H1 (cell line): ENCODE measurements at regions not wholly inside any gene's neighbourhood (a gene's known extent, or its start where the extent isn't known, plus 50 kb on each side); places are given as distances from the start of the nearest gene placed in this dataset.

Experiments used
- CTCF ChIA-PET: fragments of 300-600 bp; sonication (Branson Sonifier 250); formaldehyde crosslinking; loops from one replicate; lab custom pipeline; 2021; ENCODE audit not compliant: partially characterized antibody; lab: Charles Lee
- POLR2A ChIA-PET: fragments of 300-600 bp; sonication (Branson Sonifier 250); formaldehyde crosslinking; loops from one replicate; lab custom pipeline; 2021; ENCODE audit warnings: inconsistent platforms; ENCODE audit not compliant: partially characterized antibody; lab: Charles Lee
- DNase-seq, 2 experiments: peaks; one replicate each; pipeline versions ENCODE4 v3.0.0 to v3.0.0-alpha.2; 2010 to 2022; ENCODE audit warnings: low spot score in 2 of 2, low read depth in 1 of 2, mixed read lengths in 1 of 2
- FAIRE-seq: peaks from 2 replicates; lab custom pipeline; 2011; peaks lifted over from hg19 to GRCh38; lab: Jason Lieb, UNC
- H2AFZ ChIP-seq: 2 replicates; pipeline ENCODE4 v1.8.1; 2012; ENCODE audit warnings: low read length, inconsistent platforms
- H2AK5ac ChIP-seq: 2 replicates; pipeline ENCODE4 v1.6.1; 2013; ENCODE audit warnings: low read depth, low read length
- H2BK120ac ChIP-seq: replicated peaks from 2 replicates; pipeline ENCODE3; 2013; ENCODE audit warnings: low read depth, low read length, inconsistent platforms
- H2BK12ac ChIP-seq: 2 replicates; pipeline ENCODE4 v1.6.1; 2013; ENCODE audit warnings: low read depth, low read length
- H2BK15ac ChIP-seq: 2 replicates; pipeline ENCODE4 v1.6.1; 2013; ENCODE audit warnings: low read length
- H2BK20ac ChIP-seq: 2 replicates; pipeline ENCODE4 v1.6.1; 2013; ENCODE audit warnings: low read length
- H2BK5ac ChIP-seq: 2 replicates; pipeline ENCODE4 v1.6.1; 2013; ENCODE audit warnings: low read depth, low read length
- H3K14ac ChIP-seq: 2 replicates; pipeline ENCODE4 v1.6.1; 2013; ENCODE audit warnings: inconsistent platforms; ENCODE audit not compliant: insufficient read length
- H3K18ac ChIP-seq: 2 replicates; pipeline ENCODE4 v1.6.1; 2013; ENCODE audit warnings: low read length; ENCODE audit errors: extremely low read depth
- H3K23ac ChIP-seq: 2 replicates; pipeline ENCODE4 v1.6.1; 2013; ENCODE audit warnings: inconsistent platforms; ENCODE audit not compliant: insufficient read length
- H3K23me2 ChIP-seq: 2 replicates; pipeline ENCODE4 v1.6.1; 2013; ENCODE audit warnings: low read depth, low read length
- H3K27ac ChIP-seq: 2 replicates; pipeline ENCODE4 v1.6.1; 2011; ENCODE audit warnings: low read depth, low read length, inconsistent platforms
- H3K27me3 ChIP-seq, 4 experiments: replicated peaks in 1 of 4; 1 replicate in 1 of 4; 2 replicates in 3 of 4; pipeline versions ENCODE4 v1.6.1 to v1.8.1; 2011 to 2013; ENCODE audit warnings: low read length in 3 of 4, mild to moderate bottlenecking in 3 of 4, inconsistent platforms in 2 of 4, mixed read lengths in 2 of 4, moderate library complexity in 1 of 4; ENCODE audit not compliant: control insufficient read depth in 3 of 4, insufficient read depth in 3 of 4; ENCODE audit errors: extremely low read depth in 1 of 4
- H3K36me3 ChIP-seq, 4 experiments: 2 replicates each; pipeline versions ENCODE4 v1.6.1 to v1.8.1; 2011 to 2013; ENCODE audit warnings: mild to moderate bottlenecking in 4 of 4, low read length in 3 of 4, moderate library complexity in 2 of 4, control low read depth in 1 of 4, inconsistent platforms in 1 of 4; ENCODE audit not compliant: insufficient read depth in 4 of 4, control insufficient read depth in 2 of 4
- H3K4ac ChIP-seq: replicated peaks from 2 replicates; pipeline ENCODE3; 2013; ENCODE audit warnings: low read length, low read depth, mixed read lengths, inconsistent platforms; ENCODE audit not compliant: insufficient read length
- H3K4me1 ChIP-seq, 4 experiments: replicated peaks in 1 of 4; 1 replicate in 1 of 4; 2 replicates in 3 of 4; pipeline versions ENCODE4 v1.6.1 to v1.8.1; 2011 to 2013; ENCODE audit warnings: low read length in 3 of 4, inconsistent platforms in 2 of 4, mixed read lengths in 1 of 4; ENCODE audit not compliant: insufficient read depth in 4 of 4, control insufficient read depth in 3 of 4
- H3K4me2 ChIP-seq, 2 experiments: 2 replicates each; pipeline versions ENCODE4 v1.6.1 to v1.8.1; 2011 to 2013; ENCODE audit warnings: low read depth in 2 of 2, low read length in 2 of 2, control low read depth in 1 of 2, inconsistent platforms in 1 of 2, mild to moderate bottlenecking in 1 of 2; ENCODE audit not compliant: insufficient read depth in 1 of 2
- H3K4me3 ChIP-seq, 4 experiments: fragments of 200-600, 300-600 bp in 1 of 4; sonication (generic), shearing (Covaris generic), sonication (Bioruptor Twin) in 1 of 4; 2 replicates each; pipeline versions ENCODE4 v1.5.1 to v1.8.1; 2011 to 2016; ENCODE audit warnings: low read length in 4 of 4, low read depth in 3 of 4, control low read depth in 2 of 4, inconsistent platforms in 2 of 4, mild to moderate bottlenecking in 2 of 4, mixed read lengths in 1 of 4, moderate library complexity in 1 of 4; ENCODE audit not compliant: insufficient read depth in 2 of 4; ENCODE audit errors: extremely low read depth in 1 of 4
- H3K56ac ChIP-seq: replicated peaks from 2 replicates; pipeline ENCODE3; 2013; ENCODE audit warnings: low read depth, mild to moderate bottlenecking, mixed read lengths, low read length, inconsistent platforms; ENCODE audit not compliant: insufficient read length
- H3K79me1 ChIP-seq: 2 replicates; pipeline ENCODE4 v1.6.1; 2013; ENCODE audit warnings: low read depth, low read length, control low read depth
- H3K79me2 ChIP-seq, 2 experiments: 2 replicates each; pipeline versions ENCODE4 v1.6.1 to v1.8.1; 2012 to 2013; ENCODE audit warnings: low read length in 2 of 2, mild to moderate bottlenecking in 2 of 2, inconsistent platforms in 1 of 2; ENCODE audit not compliant: insufficient read depth in 2 of 2, control insufficient read depth in 1 of 2
- H3K9ac ChIP-seq, 4 experiments: replicated peaks in 1 of 4; 1 replicate in 1 of 4; 2 replicates in 3 of 4; pipeline versions ENCODE4 v1.6.1 to v1.8.1; 2011 to 2013; ENCODE audit warnings: low read depth in 3 of 4, low read length in 3 of 4, control low read depth in 2 of 4, mild to moderate bottlenecking in 2 of 4, moderate library complexity in 2 of 4, inconsistent platforms in 1 of 4; ENCODE audit errors: extremely low read depth in 1 of 4
- H3K9me3 ChIP-seq, 2 experiments: 2 replicates each; pipeline versions ENCODE4 v1.6.1 to v1.8.1; 2012 to 2013; ENCODE audit warnings: mild to moderate bottlenecking in 2 of 2, moderate library complexity in 2 of 2, control low read depth in 1 of 2, inconsistent platforms in 1 of 2, low read depth in 1 of 2, low read length in 1 of 2, mixed read lengths in 1 of 2; ENCODE audit not compliant: insufficient read depth in 2 of 2
- H4K20me1 ChIP-seq, 2 experiments: replicated peaks in 1 of 2; 2 replicates each; pipeline versions ENCODE3 to v1.8.1; 2011 to 2013; ENCODE audit warnings: inconsistent platforms in 2 of 2, low read length in 2 of 2, mild to moderate bottlenecking in 1 of 2; ENCODE audit not compliant: insufficient read depth in 2 of 2, control insufficient read depth in 1 of 2
- H4K5ac ChIP-seq: 2 replicates; pipeline ENCODE4 v1.6.1; 2013; ENCODE audit warnings: low read length, low read depth, mixed read lengths, inconsistent platforms; ENCODE audit not compliant: insufficient read length
- H4K8ac ChIP-seq: 2 replicates; pipeline ENCODE4 v1.8.0; 2013; ENCODE audit warnings: mild to moderate bottlenecking, moderate library complexity, low read length, inconsistent platforms; ENCODE audit not compliant: insufficient read depth; ENCODE audit errors: extremely low read depth
- H4K91ac ChIP-seq: replicated peaks from 2 replicates; pipeline ENCODE3; 2013; ENCODE audit warnings: low read length, mixed read lengths, inconsistent platforms; ENCODE audit not compliant: insufficient read length
- CHD7 ChIP-seq: fragments of 300-600 bp; sonication (generic); IDR thresholded peaks from 2 replicates; pipeline ENCODE4 v1.7.1; 2012; ENCODE audit warnings: low read length, moderate library complexity, mild to moderate bottlenecking, inconsistent platforms; ENCODE audit not compliant: insufficient replicate concordance
- WGBS, 2 experiments: shearing (Covaris generic) in 1 of 2; methylation state at CpG; one replicate each; pipeline versions ENCODE4 v1.1.6 to v1.1.7; 2013 to 2015; ENCODE audit warnings: low lambda C conversion rate in 2 of 2, mixed read lengths in 2 of 2, inconsistent platforms in 1 of 2, low coverage in 1 of 2, missing lambda C conversion rate in 1 of 2; ENCODE audit not compliant: insufficient replicate concordance in 2 of 2, insufficient coverage in 1 of 2, insufficient read length in 1 of 2; ENCODE audit errors: extremely low coverage in 1 of 2, missing lambda C conversion rate in 1 of 2; 5-methylcytosine and 5-hydroxymethylcytosine counted together

DNA sequence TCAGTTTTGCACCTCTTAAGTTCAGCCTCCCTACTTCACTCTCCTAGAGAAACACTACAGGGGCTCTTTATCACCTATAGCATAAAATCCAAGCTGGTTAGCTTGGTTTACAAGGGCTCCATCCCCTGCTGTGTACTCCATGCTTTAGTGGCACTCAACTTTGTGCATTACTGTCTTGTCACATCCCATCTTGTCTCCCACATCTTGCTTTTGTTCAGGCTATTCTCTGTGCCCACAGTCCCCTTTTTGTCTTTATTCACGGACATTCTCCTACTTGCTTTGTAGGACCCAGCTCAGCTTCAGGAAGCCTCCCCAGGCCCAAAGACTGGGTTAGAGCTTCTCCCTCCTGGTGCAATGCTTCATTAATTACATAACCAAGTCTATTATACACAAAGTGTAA is 107.9 kb upstream of the SPACA1 start:
- Histone ChIP-seq H3K36me3 (no peaks in the 10 kb centered on the region), H3K9ac (no peak overlapping the region), H2BK120ac (no peak overlapping the region), H2BK20ac (no peak overlapping the region), H3K4ac (no peak overlapping the region), H4K5ac (no peak overlapping the region), H2AK5ac (no peak overlapping the region), H3K79me1 (no peaks in the 10 kb centered on the region), H2BK15ac (no peak overlapping the region), H3K4me1 (peaks cover 0 to 5% (median under 1%) of the 10 kb centered on the region in 4 experiments; a peak in 1 of 7 replicates), H2BK12ac (no peak overlapping the region), H3K79me2 (no peaks in the 10 kb centered on the region), H3K4me3 (no peak overlapping the region), H3K23ac (no peak overlapping the region), H3K56ac (no peak overlapping the region), H4K91ac (no peak overlapping the region), H3K27ac (no peak overlapping the region), H3K23me2 (no peaks in the 10 kb centered on the region), H2BK5ac (no peak overlapping the region), H3K14ac (no peak overlapping the region), H3K18ac (no peak overlapping the region), H3K27me3 (no peaks in the 10 kb centered on the region), H3K9me3 (no peaks in the 10 kb centered on the region), H4K20me1 (no peaks in the 10 kb centered on the region), H3K4me2 (no peak overlapping the region), H2AFZ (no peak overlapping the region), H4K8ac (no peak overlapping the region)
- ChIA-PET POLR2A (no interaction called here), CTCF (interaction anchor here (4.6 kb wide), 1 partner anchor 10 kb away, joined by 19 read pairs; no protein-coding TSS in a partner anchor)
- 86% methylated on average over 1 of the region's 1 CpG; no CpG with 5 or more reads in 1 of the 2 experiments for WGBS, 2 experiments
- DNase-seq (no peak), FAIRE-seq (no peak)
- no peak for TF ChIP-seq CHD7
